ENCODE measurements at regions not wholly inside any gene's neighbourhood (a gene's known extent, or its start where the extent isn't known, plus 50 kb on each side); places are given as distances from the start of the nearest gene placed in this dataset.

DNA sequence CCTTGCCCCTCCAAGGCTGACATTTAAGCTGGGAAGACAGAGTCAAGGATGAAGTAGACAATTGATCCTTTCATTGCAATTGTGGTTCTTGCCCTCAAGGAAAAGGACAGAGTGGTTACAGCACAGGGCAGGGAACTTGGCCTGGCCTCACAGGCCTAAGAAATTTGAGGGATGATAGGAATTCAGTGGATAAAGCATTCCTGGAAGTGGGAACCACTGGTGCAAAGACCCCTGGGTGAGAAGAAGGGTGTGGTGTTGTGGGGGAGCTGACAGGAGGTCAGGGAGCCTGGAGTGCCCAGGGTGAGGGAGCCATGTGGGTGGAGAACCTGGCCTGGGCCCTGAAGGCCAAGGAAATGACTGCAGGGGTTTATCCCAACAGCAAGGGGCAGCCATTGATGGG is 287.4 kb downstream of the UACA start:
- TF ChIP-seq, protein P1, sequence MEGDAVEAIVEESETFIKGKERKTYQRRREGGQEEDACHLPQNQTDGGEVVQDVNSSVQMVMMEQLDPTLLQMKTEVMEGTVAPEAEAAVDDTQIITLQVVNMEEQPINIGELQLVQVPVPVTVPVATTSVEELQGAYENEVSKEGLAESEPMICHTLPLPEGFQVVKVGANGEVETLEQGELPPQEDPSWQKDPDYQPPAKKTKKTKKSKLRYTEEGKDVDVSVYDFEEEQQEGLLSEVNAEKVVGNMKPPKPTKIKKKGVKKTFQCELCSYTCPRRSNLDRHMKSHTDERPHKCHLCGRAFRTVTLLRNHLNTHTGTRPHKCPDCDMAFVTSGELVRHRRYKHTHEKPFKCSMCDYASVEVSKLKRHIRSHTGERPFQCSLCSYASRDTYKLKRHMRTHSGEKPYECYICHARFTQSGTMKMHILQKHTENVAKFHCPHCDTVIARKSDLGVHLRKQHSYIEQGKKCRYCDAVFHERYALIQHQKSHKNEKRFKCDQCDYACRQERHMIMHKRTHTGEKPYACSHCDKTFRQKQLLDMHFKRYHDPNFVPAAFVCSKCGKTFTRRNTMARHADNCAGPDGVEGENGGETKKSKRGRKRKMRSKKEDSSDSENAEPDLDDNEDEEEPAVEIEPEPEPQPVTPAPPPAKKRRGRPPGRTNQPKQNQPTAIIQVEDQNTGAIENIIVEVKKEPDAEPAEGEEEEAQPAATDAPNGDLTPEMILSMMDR (conservative IDR thresholded peaks at IDR 0.05; ENCODE audit: low read depth, low read length) = no peak
- no peak for TF ChIP-seq EZH2 (IDR thresholded peaks at IDR 0.05; ENCODE audit: borderline replicate concordance, low read depth, low read length, poor library complexity, severe bottlenecking)

Data from A673 (cell line).